HG02981 (cell line): ENCODE measurements at regions not wholly inside any gene's neighbourhood (a gene's known extent, or its start where the extent isn't known, plus 50 kb on each side); places are given as distances from the start of the nearest gene placed in this dataset.

ENCODE experiments used
- ATAC-seq: cut with Tn5 transposase; IDR thresholded peaks from one replicate; pipeline ENCODE4 v1.9.1; 2021; ENCODE audit warnings: mild to moderate bottlenecking, moderate library complexity; ENCODE audit not compliant: unreplicated experiment

DNA sequence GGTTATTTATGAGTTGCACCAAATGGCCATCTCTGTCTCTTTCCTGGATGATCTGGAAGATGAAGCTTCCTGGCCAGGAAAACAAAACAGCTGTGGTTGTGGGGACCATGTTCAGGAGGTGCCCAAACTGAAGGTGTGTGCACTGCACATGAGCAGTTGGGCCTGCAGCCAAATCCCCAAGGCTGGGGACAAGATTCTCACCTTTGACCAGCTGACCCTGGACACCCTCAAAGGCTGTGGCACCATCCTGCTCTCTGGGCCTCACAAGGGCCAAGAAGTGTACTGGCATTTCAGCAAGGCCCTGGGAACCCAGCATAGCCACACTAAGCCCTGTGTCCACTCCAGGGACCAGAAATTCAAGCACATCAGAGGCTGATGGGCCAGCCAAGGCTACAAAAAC is 84.2 kb downstream of the KCNRG start:
- ATAC-seq, result no peak

- no peak for ATAC-seq
Measured at GRCh38 chr13:50101590-50101989, 86.3 kb downstream of the KCNRG start.

- ATAC-seq, result no peak
Measured at GRCh38 chr13:50104493-50104892, 89.2 kb downstream of the KCNRG start.

GRCh38 chr13:50106559-50106958 is 91.3 kb downstream of the KCNRG start:
- ATAC-seq, result no peak

- ATAC-seq, result no peak
Measured at GRCh38 chr13:50107205-50107604, 92.0 kb downstream of the KCNRG start.

GRCh38 chr13:50114961-50115360 is 99.7 kb downstream of the KCNRG start:
- no peak for ATAC-seq

- no peak for ATAC-seq
Measured at GRCh38 chr13:50115695-50116094, 100.5 kb downstream of the KCNRG start.

DNA sequence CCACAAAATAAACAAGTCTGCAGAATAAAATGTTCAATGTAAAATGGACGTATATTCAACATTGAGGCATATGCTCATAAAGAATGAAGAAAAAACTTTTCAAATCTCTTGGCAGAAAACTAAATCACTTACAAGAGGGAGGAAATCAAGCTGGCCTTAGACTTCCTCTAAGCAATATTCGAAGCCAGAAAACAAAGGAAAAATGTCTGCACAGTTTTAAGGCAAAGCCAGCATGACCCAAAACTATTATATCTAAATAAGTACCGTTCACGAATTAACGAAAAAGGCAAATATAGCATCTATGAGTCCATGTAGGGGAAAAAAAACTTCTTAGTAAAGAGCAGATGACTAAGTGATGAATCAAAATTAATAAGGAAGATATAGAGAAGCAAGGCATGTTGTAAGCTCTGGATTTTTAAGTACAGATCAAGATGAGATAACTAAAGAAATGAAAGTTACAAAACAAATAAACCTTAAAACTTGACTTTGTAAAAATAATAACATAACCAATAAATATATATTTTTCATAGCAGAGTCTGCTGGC is 101.3 kb downstream of the KCNRG start:
- no peak for ATAC-seq

- ATAC-seq, result no peak
Measured at GRCh38 chr13:50119591-50119990, 104.3 kb downstream of the KCNRG start.

DNA sequence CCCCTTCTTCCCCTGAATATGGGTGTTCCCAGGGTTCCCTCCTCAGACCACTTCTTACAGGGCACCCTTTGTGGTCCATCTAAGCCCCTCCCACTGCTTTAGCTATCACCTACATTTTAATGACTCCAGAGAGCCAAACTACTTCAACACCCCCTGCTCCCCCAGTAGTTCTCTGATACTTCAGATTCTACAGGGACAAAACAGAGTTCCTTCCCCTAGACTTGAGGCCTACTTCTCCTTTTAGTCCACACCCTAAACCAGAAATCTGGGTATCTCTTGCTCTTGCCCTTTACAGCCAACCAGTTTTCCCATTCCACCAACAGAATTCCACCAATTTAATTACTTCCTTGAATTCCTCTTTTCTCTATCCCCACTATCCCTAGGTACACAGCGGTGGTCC is 107.2 kb downstream of the KCNRG start:
- ATAC-seq, result no peak

GRCh38 chr13:50123002-50123401 is 107.8 kb downstream of the KCNRG start:
- no peak for ATAC-seq

DNA sequence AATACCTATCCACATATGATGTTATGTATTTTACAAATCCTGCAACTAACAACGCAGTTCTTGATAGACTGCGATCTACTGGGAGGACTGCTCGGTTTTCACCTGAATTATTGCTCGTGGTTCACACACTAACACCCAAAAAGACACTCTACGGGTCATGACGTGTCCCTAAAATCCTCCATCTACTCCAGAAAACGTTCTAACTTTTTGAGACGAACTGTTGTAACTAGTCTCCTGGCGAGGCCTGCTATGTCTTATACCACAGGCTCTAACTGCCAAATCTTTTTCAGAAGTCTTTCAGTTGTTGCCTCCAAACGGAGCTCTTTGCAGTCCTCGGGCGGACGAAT is 108.2 kb downstream of the KCNRG start:
- ATAC-seq, result no peak

GRCh38 chr13:50123862-50124535 is 108.8 kb downstream of the KCNRG start:
- ATAC-seq, result peak; percentile 62

GRCh38 chr13:50124536-50125303 is 109.5 kb downstream of the KCNRG start:
- peak; percentile 29 for ATAC-seq

- ATAC-seq, result peak; percentile 4
Measured at GRCh38 chr13:50125304-50125553, 110.0 kb downstream of the KCNRG start.

DNA sequence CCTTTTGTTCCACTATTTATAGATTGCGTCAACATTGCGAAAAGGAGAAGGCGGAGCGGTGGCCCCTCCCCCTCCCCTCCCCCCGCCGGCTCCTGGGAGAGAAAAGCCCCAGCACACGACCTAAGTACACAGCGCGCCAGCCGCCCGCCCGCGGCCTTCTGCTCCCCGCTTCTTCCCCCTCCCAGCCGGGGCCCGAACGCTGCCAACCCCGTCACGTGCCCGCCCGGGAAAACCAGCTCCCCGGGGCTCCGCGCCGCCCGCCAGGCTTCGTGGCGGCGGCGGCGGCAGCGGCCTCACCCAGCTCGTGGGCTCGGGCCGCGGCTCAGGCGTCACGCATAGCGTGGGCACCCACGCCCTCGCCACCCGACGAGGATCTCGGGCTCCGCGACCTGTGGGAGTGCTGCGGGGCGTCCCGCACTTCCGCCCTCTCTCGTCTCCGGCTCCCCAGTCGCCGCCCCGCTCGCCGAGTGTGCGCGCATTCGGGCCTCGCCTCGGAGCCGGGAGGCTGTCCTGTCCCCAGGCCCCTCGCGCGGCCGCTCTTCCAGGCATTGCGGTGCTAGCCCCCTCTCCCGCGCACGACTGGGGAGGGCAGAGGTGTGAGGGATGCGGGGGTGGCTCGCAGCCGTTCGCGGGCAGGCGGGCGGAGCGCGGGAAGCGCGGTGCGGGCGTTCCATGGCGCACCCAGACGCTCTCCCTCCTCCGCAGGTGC is 110.5 kb downstream of the KCNRG start:
- peak; percentile 7 for ATAC-seq

GRCh38 chr13:50126263-50126992 is 111.2 kb downstream of the KCNRG start:
- no peak for ATAC-seq

GRCh38 chr13:50126993-50127725 is 111.9 kb downstream of the KCNRG start:
- no peak for ATAC-seq

GRCh38 chr13:50127726-50128291 is 112.6 kb downstream of the KCNRG start:
- no peak for ATAC-seq

DNA sequence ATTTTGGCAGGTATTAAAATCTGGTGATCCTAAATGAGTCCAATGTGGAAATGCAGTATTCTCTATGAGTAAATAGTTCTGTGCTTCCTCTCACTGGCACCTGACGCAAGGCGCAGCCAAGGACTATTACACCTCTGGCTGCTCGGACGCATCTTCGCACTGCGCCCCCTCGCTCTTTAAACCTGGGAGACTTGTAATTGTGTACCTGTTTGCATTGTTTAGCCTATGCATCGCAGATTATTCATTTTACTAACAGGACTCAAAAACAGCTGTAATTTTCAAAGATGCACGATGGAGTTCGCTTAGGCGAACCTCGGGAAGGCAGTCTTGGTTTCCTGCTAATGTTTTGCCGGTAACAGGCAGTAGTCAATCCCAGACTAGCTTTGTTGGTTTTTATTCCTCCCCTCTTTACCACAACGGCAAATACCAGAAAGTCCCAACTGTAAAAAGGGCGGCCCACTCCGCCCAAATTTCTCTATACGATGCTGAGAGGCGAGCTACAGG is 113.2 kb downstream of the KCNRG start:
- ATAC-seq, result no peak
